ENCODE measurements at regions not wholly inside any gene's neighbourhood (a gene's known extent, or its start where the extent isn't known, plus 50 kb on each side); places are given as distances from the start of the nearest gene placed in this dataset.

DNA sequence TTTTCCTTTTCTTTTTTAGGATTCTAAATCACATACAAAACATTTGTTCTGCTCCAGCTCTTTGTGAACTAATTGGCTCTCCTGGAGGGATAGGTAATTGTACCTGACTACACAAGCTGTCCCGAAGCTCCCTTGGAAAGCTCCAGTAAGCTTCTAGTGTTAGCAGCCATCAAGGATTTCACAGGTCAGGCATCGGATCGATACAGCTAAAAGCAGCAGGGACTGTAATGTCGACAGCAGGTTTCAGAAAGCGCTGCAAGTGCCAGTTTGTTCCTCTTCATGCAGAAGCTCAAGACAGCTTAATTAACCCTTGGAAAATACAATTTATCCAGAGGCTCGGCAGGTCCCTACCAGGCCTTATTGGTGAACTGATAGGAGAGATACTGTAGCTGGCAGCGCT lies 87.2 kb upstream of the VRK2 start:
- DNase-seq, result no peak
- WGBS, 2 donors, result 83 to 86% methylated on average over 7 of the region's 7 CpGs
- no peak for TF ChIP-seq POLR2AphosphoS5 (IDR thresholded peaks at IDR 0.05)
- TF ChIP-seq, protein P1, sequence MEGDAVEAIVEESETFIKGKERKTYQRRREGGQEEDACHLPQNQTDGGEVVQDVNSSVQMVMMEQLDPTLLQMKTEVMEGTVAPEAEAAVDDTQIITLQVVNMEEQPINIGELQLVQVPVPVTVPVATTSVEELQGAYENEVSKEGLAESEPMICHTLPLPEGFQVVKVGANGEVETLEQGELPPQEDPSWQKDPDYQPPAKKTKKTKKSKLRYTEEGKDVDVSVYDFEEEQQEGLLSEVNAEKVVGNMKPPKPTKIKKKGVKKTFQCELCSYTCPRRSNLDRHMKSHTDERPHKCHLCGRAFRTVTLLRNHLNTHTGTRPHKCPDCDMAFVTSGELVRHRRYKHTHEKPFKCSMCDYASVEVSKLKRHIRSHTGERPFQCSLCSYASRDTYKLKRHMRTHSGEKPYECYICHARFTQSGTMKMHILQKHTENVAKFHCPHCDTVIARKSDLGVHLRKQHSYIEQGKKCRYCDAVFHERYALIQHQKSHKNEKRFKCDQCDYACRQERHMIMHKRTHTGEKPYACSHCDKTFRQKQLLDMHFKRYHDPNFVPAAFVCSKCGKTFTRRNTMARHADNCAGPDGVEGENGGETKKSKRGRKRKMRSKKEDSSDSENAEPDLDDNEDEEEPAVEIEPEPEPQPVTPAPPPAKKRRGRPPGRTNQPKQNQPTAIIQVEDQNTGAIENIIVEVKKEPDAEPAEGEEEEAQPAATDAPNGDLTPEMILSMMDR (IDR thresholded peaks at IDR 0.05), result no peak
- TF ChIP-seq EP300 (IDR thresholded peaks at IDR 0.05), result no peak
- TF ChIP-seq POLR2A (IDR thresholded peaks at IDR 0.05), result no peak
- intact Hi-C loops (cut with DNase I), result no loop called here
- Histone ChIP-seq H3K27me3 (no peaks in the 10 kb centered on the region), H3K4me3 (no peak overlapping the region), H3K9me3 (no peaks in the 10 kb centered on the region), H3K27ac (no peak overlapping the region), H3K36me3 (no peaks in the 10 kb centered on the region), H3K4me1 (no peaks in the 10 kb centered on the region)

DNA sequence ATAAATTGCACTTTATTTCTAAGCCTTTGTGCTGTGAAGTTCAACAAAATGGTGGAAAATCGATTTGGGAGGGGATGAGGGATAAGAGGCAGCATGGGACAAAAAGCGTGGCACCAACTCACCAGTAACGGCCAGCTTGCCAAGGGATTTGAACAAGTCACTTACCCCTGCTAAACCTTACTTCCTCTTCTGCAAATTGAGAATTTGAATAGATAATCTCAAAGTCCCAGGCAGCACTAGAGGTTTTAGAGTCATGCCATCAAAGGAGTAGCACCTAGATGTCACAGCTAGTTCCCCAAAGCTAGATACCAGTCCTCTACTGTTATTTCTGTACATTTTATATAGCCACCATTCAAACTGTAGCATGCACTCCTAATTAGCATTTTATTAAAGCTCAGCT lies 83.7 kb upstream of the VRK2 start:
- WGBS, 2 donors, result 90 to 91% methylated on average over 3 of the region's 3 CpGs
- Histone ChIP-seq H3K36me3 (no peaks in the 10 kb centered on the region), H3K27ac (no peak overlapping the region), H3K27me3 (no peaks in the 10 kb centered on the region), H3K4me1 (no peaks in the 10 kb centered on the region), H3K9me3 (no peaks in the 10 kb centered on the region), H3K4me3 (no peak overlapping the region)
- no peak for DNase-seq
- intact Hi-C loops (cut with DNase I), result no loop called here
- TF ChIP-seq POLR2A (IDR thresholded peaks at IDR 0.05) (no peak), EP300 (IDR thresholded peaks at IDR 0.05) (no peak)
- TF ChIP-seq, protein P1 (IDR thresholded peaks at IDR 0.05), result no peak

DNA sequence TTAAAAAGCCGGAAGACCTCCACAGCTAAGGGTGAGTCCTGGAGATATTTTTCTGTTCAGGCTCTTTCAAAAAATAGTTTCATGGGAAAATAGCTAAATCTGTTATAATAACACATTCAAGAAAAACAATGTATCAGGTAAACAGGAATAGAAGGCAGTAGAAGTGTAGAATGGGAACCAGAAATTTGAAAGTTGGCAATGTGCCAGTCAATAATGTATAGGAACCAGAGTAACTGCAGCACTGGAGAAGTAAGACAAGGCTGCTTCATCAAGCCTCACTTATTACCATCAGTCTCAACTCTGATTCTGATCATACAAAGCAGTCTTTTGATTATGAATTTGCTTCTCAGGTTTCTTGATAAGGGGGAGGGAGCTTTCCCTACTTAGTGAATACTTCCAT lies 81.4 kb upstream of the VRK2 start:
- 94 to 97% methylated on average over 1 of the region's 1 CpG for WGBS, 2 donors
- TF ChIP-seq POLR2AphosphoS5 (IDR thresholded peaks at IDR 0.05) (no peak), POLR2A (IDR thresholded peaks at IDR 0.05) (no peak), EP300 (IDR thresholded peaks at IDR 0.05) (no peak)
- TF ChIP-seq, protein P1 (IDR thresholded peaks at IDR 0.05), result no peak
- no peaks in the 10 kb centered on the region for H3K27me3 ChIP-seq
- no peaks in the 10 kb centered on the region for H3K9me3 ChIP-seq
- no peak overlapping the region for H3K27ac ChIP-seq
- H3K4me3 ChIP-seq, result no peak overlapping the region
- DNase-seq, result no peak
- H3K4me1 ChIP-seq, result no peaks in the 10 kb centered on the region
- no peaks in the 10 kb centered on the region for H3K36me3 ChIP-seq
- intact Hi-C loops (cut with DNase I), result no loop called here

DNA sequence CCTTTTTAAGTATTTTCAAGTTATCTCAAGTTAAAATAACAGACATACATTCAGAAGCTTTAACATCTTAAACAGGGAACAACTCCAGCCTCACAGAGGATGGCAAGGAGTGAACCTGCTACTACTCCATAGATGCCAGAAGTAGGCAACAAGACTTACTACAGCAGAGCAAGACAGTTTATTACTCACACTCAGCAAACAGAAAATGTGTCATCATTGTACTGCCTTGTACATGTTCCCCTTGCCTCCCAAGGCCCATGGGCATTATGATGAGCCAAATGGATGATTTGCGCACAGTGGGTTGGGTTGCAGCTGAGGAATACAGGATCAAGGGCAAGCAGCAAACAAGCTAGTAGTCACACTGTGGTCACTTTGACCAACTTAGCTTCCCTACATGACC lies 80.6 kb upstream of the VRK2 start:
- H3K36me3 ChIP-seq, result no peaks in the 10 kb centered on the region
- 95 to 97% methylated on average over 1 of the region's 1 CpG for WGBS, 2 donors
- no peak for DNase-seq
- no peaks in the 10 kb centered on the region for H3K27me3 ChIP-seq
- no peak overlapping the region for H3K4me3 ChIP-seq
- H3K27ac ChIP-seq, result no peak overlapping the region
- H3K9me3 ChIP-seq, result no peaks in the 10 kb centered on the region
- no peaks in the 10 kb centered on the region for H3K4me1 ChIP-seq
- intact Hi-C loops (cut with DNase I), result no loop called here
- TF ChIP-seq EP300 (IDR thresholded peaks at IDR 0.05) (no peak), POLR2AphosphoS5 (IDR thresholded peaks at IDR 0.05) (no peak), POLR2A (IDR thresholded peaks at IDR 0.05) (no peak)
- TF ChIP-seq, protein P1 (IDR thresholded peaks at IDR 0.05), result no peak

DNA sequence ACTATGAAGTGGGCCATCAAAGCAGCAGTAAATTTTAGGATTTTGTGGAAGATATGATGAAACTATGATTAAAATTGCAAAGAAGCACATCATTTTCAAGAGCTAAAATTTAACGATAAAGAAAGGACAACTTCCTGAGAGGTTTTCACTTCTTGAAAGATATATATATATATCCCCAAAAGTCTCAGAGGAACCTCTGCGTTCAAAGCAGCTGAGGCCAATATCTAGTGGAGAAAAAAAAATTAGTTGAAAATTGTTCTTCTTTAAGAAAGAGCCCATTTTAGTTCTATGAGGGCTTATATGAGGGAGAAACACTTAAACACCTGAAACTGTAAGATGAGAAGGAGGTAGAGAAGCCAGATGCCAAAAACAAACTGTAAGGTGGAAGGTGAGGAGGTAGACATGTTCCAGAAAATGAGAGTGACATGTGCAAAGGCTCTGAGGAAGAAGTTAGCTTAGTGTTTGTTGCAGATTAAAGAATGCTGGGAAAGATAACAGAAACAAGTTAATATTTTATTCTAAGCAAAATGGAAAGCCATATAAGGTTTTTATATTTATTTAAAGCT lies 72.9 kb upstream of the VRK2 start:
- no peak overlapping the region for H3K4me3 ChIP-seq
- H3K9me3 ChIP-seq, result no peaks in the 10 kb centered on the region
- intact Hi-C loops (cut with DNase I), result no loop called here
- no peaks in the 10 kb centered on the region for H3K27me3 ChIP-seq
- H3K27ac ChIP-seq, result no peak overlapping the region
- 76 to 90% methylated on average over 2 of the region's 2 CpGs for WGBS, 2 donors
- H3K4me1 ChIP-seq, result no peaks in the 10 kb centered on the region
- DNase-seq, result no peak
- TF ChIP-seq EP300 (IDR thresholded peaks at IDR 0.05) (no peak), POLR2A (IDR thresholded peaks at IDR 0.05) (no peak), POLR2AphosphoS5 (IDR thresholded peaks at IDR 0.05) (no peak)
- TF ChIP-seq, protein P1 (IDR thresholded peaks at IDR 0.05), result no peak
- H3K36me3 ChIP-seq, result no peaks in the 10 kb centered on the region
